Naive thymus-derived CD8-positive, alpha-beta T cell (primary cell): ENCODE measurements at regions not wholly inside any gene's neighbourhood (a gene's known extent, or its start where the extent isn't known, plus 50 kb on each side); places are given as distances from the start of the nearest gene placed in this dataset.
A peak's percentile ranks its signal among the peaks of the same experiment; 100 is the strongest.

ENCODE experiments used
- ATAC-seq, 2 donors: fragments of 150-1000 bp; cut with Tn5 transposase in 1 of 2; sonication (Bioruptor Pico), chemical (Tn5 transposase) in 1 of 2; 1 replicate in 1 of 2; 2 replicates in 1 of 2; pipeline ENCODE4 v1.10.0; 2021; ENCODE audit warnings: mild to moderate bottlenecking in 2 of 2, moderate library complexity in 2 of 2
- POLR2A ChIA-PET: fragments of 350-600 bp; sonication (Branson Sonifier 250); formaldehyde crosslinking; loops from one replicate; lab custom pipeline; 2021; ENCODE audit warnings: antibody characterized with exemption; lab: Charles Lee
- DNase-seq, 10 donors: peaks; one replicate each; pipeline versions ENCODE4 v3.0.0 to v3.0.0-alpha.2; 2020 to 2022
- H3K27ac Mint-ChIP-seq, 10 donors: one replicate each; pipeline ENCODE4 v1.8.0; 2020 to 2022; ENCODE audit warnings: mild to moderate bottlenecking in 10 of 10, mixed read lengths in 10 of 10, moderate library complexity in 4 of 10, inconsistent platforms in 1 of 10
- H3K27me3 Mint-ChIP-seq, 5 donors: one replicate each; pipeline ENCODE4 v1.8.0; 2021 to 2022; ENCODE audit warnings: mixed read lengths in 5 of 5
- H3K36me3 Mint-ChIP-seq, 3 donors: one replicate each; pipeline ENCODE4 v1.8.0; 2020 to 2022; ENCODE audit warnings: mixed read lengths in 3 of 3, mild to moderate bottlenecking in 2 of 3, inconsistent platforms in 1 of 3
- H3K4me1 Mint-ChIP-seq, 4 donors: one replicate each; pipeline ENCODE4 v1.8.0; 2021 to 2022; ENCODE audit warnings: mixed read lengths in 4 of 4
- H3K4me3 Mint-ChIP-seq, 10 donors: one replicate each; pipeline ENCODE4 v1.8.0; 2020 to 2022; ENCODE audit warnings: mild to moderate bottlenecking in 10 of 10, mixed read lengths in 10 of 10, moderate library complexity in 6 of 10, inconsistent platforms in 1 of 10
- H3K9me3 Mint-ChIP-seq, 9 donors: one replicate each; pipeline ENCODE4 v1.8.0; 2020 to 2022; ENCODE audit warnings: mixed read lengths in 9 of 9, mild to moderate bottlenecking in 3 of 9, inconsistent platforms in 1 of 9, moderate library complexity in 1 of 9

DNA sequence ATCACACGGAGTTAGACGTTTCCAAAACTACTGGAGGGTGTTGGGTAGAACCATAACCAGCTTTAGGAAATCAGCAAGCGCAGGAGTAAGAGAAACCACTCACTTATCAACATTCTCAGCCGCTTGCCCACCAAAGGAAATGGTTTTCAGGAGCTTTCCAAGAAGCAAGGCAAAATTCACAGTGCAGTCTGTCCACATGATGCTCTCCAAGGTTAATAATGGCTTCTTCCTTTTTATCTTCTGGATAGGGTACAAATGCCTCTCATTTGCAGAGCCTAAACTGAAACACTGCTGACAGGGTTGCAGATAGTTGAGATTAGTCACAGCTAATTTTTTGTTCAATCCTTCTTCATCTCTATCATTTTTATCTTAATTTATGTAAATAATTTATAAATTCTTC, 705.4 kb downstream of the RAB28 start:
- no peak overlapping the region for H3K4me3 Mint-ChIP-seq
- H3K9me3 Mint-ChIP-seq: peaks cover 0 to 3% (median 0%) of the 10 kb centered on the region in 9 donors
- POLR2A ChIA-PET: no interaction called here
- no peak overlapping the region for H3K27ac Mint-ChIP-seq
- DNase-seq: no peak
- no peaks in the 10 kb centered on the region for H3K36me3 Mint-ChIP-seq
- H3K4me1 Mint-ChIP-seq: no peaks in the 10 kb centered on the region
- H3K27me3 Mint-ChIP-seq: peaks cover 0 to 7% (median 0%) of the 10 kb centered on the region in 5 donors
- no peak for ATAC-seq

DNA sequence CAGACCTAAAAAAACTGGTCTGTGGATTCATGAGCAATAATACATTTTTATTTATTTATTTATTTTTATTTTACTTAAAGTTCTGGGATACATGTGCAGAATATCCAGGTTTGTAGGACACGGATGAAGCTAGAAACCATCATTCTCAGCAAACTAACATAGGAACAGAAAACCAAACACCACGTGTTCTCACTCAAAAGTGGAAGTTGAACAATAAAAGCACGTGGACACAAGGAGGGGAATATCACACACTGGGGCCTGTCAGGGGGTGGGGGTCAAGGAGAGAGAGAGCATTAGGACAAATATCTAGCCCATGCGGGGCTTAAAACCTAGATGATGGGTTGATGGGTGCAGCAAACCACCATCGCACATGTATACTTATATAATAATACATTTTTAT, 705.9 kb downstream of the RAB28 start:
- Mint-ChIP-seq H3K27me3 (peaks cover 0 to 7% (median 0%) of the 10 kb centered on the region in 5 donors), H3K4me3 (no peak overlapping the region), H3K36me3 (no peaks in the 10 kb centered on the region), H3K4me1 (no peaks in the 10 kb centered on the region), H3K27ac (no peak overlapping the region), H3K9me3 (peaks cover 0 to 3% (median 0%) of the 10 kb centered on the region in 9 donors)
- POLR2A ChIA-PET: no interaction called here
- ATAC-seq (no peak), DNase-seq (no peak)

DNA sequence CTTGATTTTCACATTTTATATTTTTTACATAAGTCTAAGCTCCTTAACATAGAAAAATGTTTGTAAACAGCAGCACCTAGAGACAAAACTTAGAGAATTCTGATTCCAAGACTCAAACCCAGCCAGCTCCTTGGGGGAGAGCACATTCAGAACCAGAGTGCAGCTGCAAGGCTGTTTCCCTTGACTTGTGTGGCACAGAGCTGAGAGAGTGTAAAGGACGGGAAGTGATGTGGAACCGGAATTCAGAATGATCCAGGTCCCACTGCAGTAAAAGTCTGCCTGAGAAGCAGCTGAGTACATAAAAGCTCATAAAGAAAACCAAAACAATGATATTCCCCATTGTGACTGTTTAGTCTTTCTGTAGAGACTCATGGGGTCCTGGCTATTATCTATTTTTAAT, 713.8 kb downstream of the RAB28 start:
- ATAC-seq (no peak), DNase-seq (no peak)
- Mint-ChIP-seq H3K4me3 (no peak overlapping the region), H3K36me3 (peaks cover 0 to 4% (median 0%) of the 10 kb centered on the region in 3 donors), H3K9me3 (peaks cover 0 to 4% (median 0%) of the 10 kb centered on the region in 9 donors), H3K27ac (no peak overlapping the region), H3K4me1 (no peaks in the 10 kb centered on the region), H3K27me3 (peaks cover 4 to 20% (median 10%) of the 10 kb centered on the region in 5 donors)
- POLR2A ChIA-PET: no interaction called here

- no peak for ATAC-seq
- POLR2A ChIA-PET: no interaction called here
- H3K27ac Mint-ChIP-seq: no peak overlapping the region
Observed at GRCh38 chr4:12761694-12762093, 722.4 kb downstream of the RAB28 start.

DNA sequence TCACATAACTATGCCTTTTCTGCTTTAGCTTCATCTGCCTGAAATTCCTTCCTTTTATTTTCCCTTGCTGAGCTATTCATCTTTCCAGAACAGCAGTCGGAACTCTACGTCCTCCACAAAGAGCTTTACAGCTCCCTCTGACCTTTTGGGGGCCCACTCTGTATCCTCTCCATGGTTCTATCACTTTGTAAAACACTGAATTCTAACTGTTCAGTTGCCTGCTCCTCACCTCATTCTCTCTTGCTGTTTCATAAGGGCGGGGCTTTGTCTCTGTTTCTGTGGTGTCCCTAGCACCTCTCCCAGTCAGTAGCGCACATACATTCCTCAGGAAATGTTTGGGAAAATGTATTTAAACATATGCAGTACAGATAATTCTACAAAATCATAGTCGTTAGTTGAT, 737.0 kb downstream of the RAB28 start:
- Mint-ChIP-seq H3K27me3 (peaks cover 0 to 11% (median 1%) of the 10 kb centered on the region in 5 donors), H3K36me3 (peaks cover 0 to 2% (median 0%) of the 10 kb centered on the region in 3 donors), H3K9me3 (peaks cover 0 to 13% (median 2%) of the 10 kb centered on the region in 9 donors), H3K27ac (no peak overlapping the region), H3K4me3 (no peak overlapping the region), H3K4me1 (no peaks in the 10 kb centered on the region)
- POLR2A ChIA-PET: no interaction called here
- ATAC-seq (no peak), DNase-seq (no peak)

More at GRCh38 chr4:12761694-12762093, 722.4 kb downstream of the RAB28 start:
- Mint-ChIP-seq H3K4me1 (no peaks in the 10 kb centered on the region), H3K4me3 (no peak overlapping the region), H3K27me3 (peaks cover 0 to 8% (median 0%) of the 10 kb centered on the region in 5 donors), H3K36me3 (no peaks in the 10 kb centered on the region), H3K9me3 (peaks cover 0 to 12% (median 4%) of the 10 kb centered on the region in 9 donors)
- no peak for DNase-seq

- DNase-seq: no peak
- Mint-ChIP-seq H3K4me3 (no peak overlapping the region), H3K36me3 (peaks cover 0 to 2% (median 0%) of the 10 kb centered on the region in 3 donors), H3K27me3 (peaks cover 0 to 12% (median 2%) of the 10 kb centered on the region in 5 donors), H3K9me3 (peaks cover 0 to 13% (median 4%) of the 10 kb centered on the region in 9 donors), H3K4me1 (no peaks in the 10 kb centered on the region), H3K27ac (no peak overlapping the region)
- no peak for ATAC-seq
- POLR2A ChIA-PET: no interaction called here
Observed at GRCh38 chr4:12746221-12746620, 737.9 kb downstream of the RAB28 start.

- Mint-ChIP-seq H3K4me3 (no peak overlapping the region), H3K36me3 (peaks cover 0 to 2% (median 0%) of the 10 kb centered on the region in 3 donors), H3K27ac (no peak overlapping the region), H3K4me1 (no peaks in the 10 kb centered on the region), H3K9me3 (peaks cover 0 to 3% (median 0%) of the 10 kb centered on the region in 9 donors), H3K27me3 (peaks cover 8 to 22% (median 17%) of the 10 kb centered on the region in 5 donors)
- POLR2A ChIA-PET: no interaction called here
- DNase-seq (no peak), ATAC-seq (no peak)
Observed at GRCh38 chr4:12734586-12734985, 749.6 kb downstream of the RAB28 start.

DNA sequence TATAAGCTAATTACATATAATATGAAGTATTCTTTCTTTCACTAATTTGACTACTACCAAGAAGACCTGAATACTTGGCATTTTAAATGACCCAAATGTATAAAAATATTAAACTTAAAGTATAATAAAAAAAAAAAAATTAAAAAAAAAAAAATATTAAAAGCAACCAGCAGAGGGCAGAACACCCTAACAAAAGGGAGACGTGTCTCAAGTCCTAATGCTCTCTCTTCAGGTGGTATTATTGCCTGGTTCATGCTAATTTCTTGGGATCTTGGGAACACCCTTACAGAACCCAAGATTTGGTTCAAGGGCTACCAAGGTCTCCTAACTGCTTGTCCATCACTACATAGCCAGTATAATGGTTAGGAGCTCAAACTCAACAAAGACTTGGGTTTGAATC, 754.8 kb downstream of the RAB28 start:
- Mint-ChIP-seq H3K4me3 (no peak overlapping the region), H3K36me3 (no peaks in the 10 kb centered on the region), H3K27me3 (peaks cover 10 to 41% (median 21%) of the 10 kb centered on the region in 5 donors), H3K27ac (no peak overlapping the region), H3K9me3 (no peaks in the 10 kb centered on the region), H3K4me1 (no peaks in the 10 kb centered on the region)
- POLR2A ChIA-PET: no interaction called here
- ATAC-seq: no peak
- DNase-seq: peak in 3 of 10 donors; percentile 7 to 18 (median 15)

- peaks cover 11 to 63% (median 28%) of the 10 kb centered on the region in 5 donors for H3K27me3 Mint-ChIP-seq
Observed at GRCh38 chr4:12724510-12724909, 759.6 kb downstream of the RAB28 start.

GRCh38 chr4:12723849-12724447, 760.2 kb downstream of the RAB28 start:
- H3K9me3 Mint-ChIP-seq: peaks cover 0 to 3% (median 0%) of the 10 kb centered on the region in 9 donors
- DNase-seq: no peak
- peaks cover 0 to 1% (median 0%) of the 10 kb centered on the region in 4 donors for H3K4me1 Mint-ChIP-seq
- H3K27ac Mint-ChIP-seq: no peak overlapping the region
- H3K4me3 Mint-ChIP-seq: no peak overlapping the region
- no peak for ATAC-seq
- no peaks in the 10 kb centered on the region for H3K36me3 Mint-ChIP-seq
- peaks cover 11 to 69% (median 28%) of the 10 kb centered on the region in 5 donors for H3K27me3 Mint-ChIP-seq
- POLR2A ChIA-PET: no interaction called here

More at GRCh38 chr4:12724510-12724909, 759.6 kb downstream of the RAB28 start:
- H3K27ac Mint-ChIP-seq: no peak overlapping the region
- POLR2A ChIA-PET: no interaction called here
- H3K9me3 Mint-ChIP-seq: peaks cover 0 to 3% (median 0%) of the 10 kb centered on the region in 9 donors
- no peaks in the 10 kb centered on the region for H3K36me3 Mint-ChIP-seq
- H3K4me1 Mint-ChIP-seq: peaks cover 0 to 1% (median 0%) of the 10 kb centered on the region in 4 donors
- DNase-seq: no peak
- H3K4me3 Mint-ChIP-seq: no peak overlapping the region
- no peak for ATAC-seq

GRCh38 chr4:12716896-12717295, 767.2 kb downstream of the RAB28 start:
- peaks cover 1 to 31% (median 16%) of the 10 kb centered on the region in 5 donors for H3K27me3 Mint-ChIP-seq
- H3K27ac Mint-ChIP-seq: no peak overlapping the region
- POLR2A ChIA-PET: no interaction called here
- H3K4me1 Mint-ChIP-seq: no peaks in the 10 kb centered on the region
- H3K36me3 Mint-ChIP-seq: no peaks in the 10 kb centered on the region
- ATAC-seq: no peak
- no peak for DNase-seq
- no peak overlapping the region for H3K4me3 Mint-ChIP-seq
- peaks cover 0 to 8% (median under 1%) of the 10 kb centered on the region in 9 donors for H3K9me3 Mint-ChIP-seq

- DNase-seq (no peak), ATAC-seq (no peak)
- peaks cover 0 to 7% (median 3%) of the 10 kb centered on the region in 5 donors for H3K27me3 Mint-ChIP-seq
- no peaks in the 10 kb centered on the region for H3K4me1 Mint-ChIP-seq
- H3K4me3 Mint-ChIP-seq: no peak overlapping the region
- H3K36me3 Mint-ChIP-seq: no peaks in the 10 kb centered on the region
- H3K27ac Mint-ChIP-seq: no peak overlapping the region
- POLR2A ChIA-PET: no interaction called here
- peaks cover 0 to 9% (median 0%) of the 10 kb centered on the region in 9 donors for H3K9me3 Mint-ChIP-seq
Observed at GRCh38 chr4:12712648-12713339, 771.3 kb downstream of the RAB28 start.
